Sigmoid colon (tissue), 6 donors: ENCODE measurements at regions not wholly inside any gene's neighbourhood (a gene's known extent, or its start where the extent isn't known, plus 50 kb on each side); places are given as distances from the start of the nearest gene placed in this dataset.

ENCODE experiments used
- DNase-seq: peaks from one replicate; pipeline ENCODE4 v3.0.0-alpha.2; 2019
- H3K27ac ChIP-seq, 4 donors: fragments of 200-600 bp; sonication (generic); one replicate each; pipeline ENCODE4 v1.5.1; 2016 to 2019; ENCODE audit warnings: mild to moderate bottlenecking in 1 of 4
- H3K27me3 ChIP-seq, 3 donors: fragments of 200-600 bp; sonication (generic); one replicate each; pipeline ENCODE4 v1.5.1; 2019; ENCODE audit warnings: mild to moderate bottlenecking in 1 of 3
- H3K36me3 ChIP-seq, 4 donors: fragments of 200-600 bp; sonication (generic); one replicate each; pipeline ENCODE4 v1.5.1; 2016 to 2019
- H3K4me1 ChIP-seq, 4 donors: fragments of 200-600 bp; sonication (generic); one replicate each; pipeline ENCODE4 v1.5.1; 2017 to 2019
- H3K4me3 ChIP-seq, 4 donors: fragments of 200-600 bp; sonication (generic); one replicate each; pipeline ENCODE4 v1.5.1; 2017 to 2019; ENCODE audit warnings: mild to moderate bottlenecking in 2 of 4, moderate library complexity in 1 of 4
- H3K9me3 ChIP-seq, 4 donors: fragments of 200-600 bp in 3 of 4; sonication (generic) in 3 of 4; one replicate each; pipeline versions ENCODE4 v1.5.1 to v1.6.1; 2013 to 2019
- CTCF ChIP-seq, 4 experiments: fragments of 450-650 bp in 3 of 4; fragments of 200-600 bp in 1 of 4; IDR thresholded peaks; one replicate each; pipeline ENCODE4 v1.5.1; 2016 to 2019; ENCODE audit warnings: antibody characterized with exemption in 4 of 4, mild to moderate bottlenecking in 3 of 4, moderate library complexity in 2 of 4
- EP300 ChIP-seq, 4 donors: sonication (generic); formaldehyde crosslinking; IDR thresholded peaks; one replicate each; pipeline ENCODE4 v1.6.1; 2017; ENCODE audit warnings: antibody characterized with exemption in 4 of 4
- POLR2A ChIP-seq, 2 donors: fragments of 450-650 bp; IDR thresholded peaks; one replicate each; pipeline ENCODE4 v1.6.1; 2016; ENCODE audit warnings: antibody characterized with exemption in 2 of 2, mild to moderate bottlenecking in 2 of 2, moderate library complexity in 2 of 2
- POLR2AphosphoS5 ChIP-seq, 4 donors: sonication (generic); formaldehyde crosslinking; IDR thresholded peaks; one replicate each; pipeline ENCODE4 v1.6.1; 2017; ENCODE audit warnings: antibody characterized with exemption in 4 of 4
- WGBS, 2 donors: extraction: QIAGEN DNeasy Blood & Tissue Kit; methylation state at CpG; one replicate each; pipeline ENCODE4 v1.1.7; 2013; 5-methylcytosine and 5-hydroxymethylcytosine counted together
- intact Hi-C: fragments of 100-400 bp; cut with DNase I; formaldehyde crosslinking; loops from one replicate; pipeline ENCODE4 v1.15.1; 2023
- donor health status: healthy with polysubstance abuse.
- donor health status: healthy.

DNA sequence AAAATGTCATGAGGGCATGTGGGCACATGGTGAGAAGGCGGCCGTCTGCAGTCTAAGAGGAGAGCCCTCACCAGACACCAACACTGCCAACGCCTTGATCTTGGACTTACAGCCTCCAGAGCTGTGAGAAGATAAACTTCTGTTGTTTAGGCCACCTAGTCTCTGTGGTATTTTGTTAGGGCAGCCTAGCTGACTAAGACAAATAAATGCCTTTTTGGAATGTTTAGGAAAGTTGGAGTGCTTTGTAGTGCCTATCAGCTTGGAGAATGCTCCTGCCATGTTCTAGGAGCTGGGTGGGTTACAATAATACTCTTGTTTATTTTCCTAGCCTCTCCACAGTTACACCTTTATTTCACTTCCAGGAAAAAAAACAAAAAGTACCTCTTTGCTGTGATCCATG, 92.0 kb downstream of the SPP2 start:
- intact Hi-C loops, result no loop called here
- DNase-seq, result no peak
- 94 to 96% methylated on average over 3 of the region's 3 CpGs for whole genome bisulfite sequencing, 2 donors

DNA sequence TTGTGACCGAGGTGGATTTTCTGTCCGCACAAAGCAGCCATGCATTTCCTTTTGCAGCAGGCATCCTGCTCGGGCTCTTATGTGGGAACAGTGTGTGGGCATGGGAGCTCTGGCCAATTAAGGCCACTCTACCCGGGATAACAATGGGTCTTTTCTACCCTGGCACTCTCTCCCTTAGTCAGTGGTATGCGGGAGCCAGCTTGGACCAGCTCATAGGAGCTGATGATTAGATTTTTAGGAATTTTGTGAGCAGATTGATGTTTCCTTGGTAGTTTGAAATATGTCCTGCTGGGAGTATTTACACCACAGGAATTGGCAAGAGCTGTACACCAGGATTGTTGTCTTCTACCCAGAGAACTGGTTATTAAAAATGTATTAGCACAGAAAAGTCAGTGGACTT, 89.3 kb downstream of the SPP2 start:
- Histone ChIP-seq H3K4me3 (no peak overlapping the region), H3K36me3 (no peaks in the 10 kb centered on the region), H3K27me3 (peaks cover 0 to 5% (median 0%) of the 10 kb centered on the region in 3 donors), H3K9me3 (no peaks in the 10 kb centered on the region), H3K4me1 (no peaks in the 10 kb centered on the region), H3K27ac (no peak overlapping the region)
- no peak for DNase-seq
- intact Hi-C loops, result loop anchor here (5.0 to 10.0 kb wide), 2 partner anchors 145 to 978 kb away; no protein-coding TSS in a partner anchor
- TF ChIP-seq POLR2A (IDR thresholded peaks at IDR 0.05), result no peak
- no peak for TF ChIP-seq POLR2AphosphoS5 (IDR thresholded peaks at IDR 0.05)
- WGBS, 2 donors, result 91 to 92% methylated on average over 5 of the region's 5 CpGs

More for the DNA sequence above, 92.0 kb downstream of the SPP2 start:
- Histone ChIP-seq H3K4me3 (no peak overlapping the region), H3K4me1 (no peaks in the 10 kb centered on the region), H3K9me3 (no peaks in the 10 kb centered on the region), H3K27me3 (no peaks in the 10 kb centered on the region), H3K36me3 (no peaks in the 10 kb centered on the region), H3K27ac (no peak overlapping the region)
- TF ChIP-seq CTCF (IDR thresholded peaks at IDR 0.05), result no peak
- TF ChIP-seq POLR2AphosphoS5 (IDR thresholded peaks at IDR 0.05), result no peak
- TF ChIP-seq POLR2A (IDR thresholded peaks at IDR 0.05), result no peak
- TF ChIP-seq EP300 (IDR thresholded peaks at IDR 0.05), result no peak

DNA sequence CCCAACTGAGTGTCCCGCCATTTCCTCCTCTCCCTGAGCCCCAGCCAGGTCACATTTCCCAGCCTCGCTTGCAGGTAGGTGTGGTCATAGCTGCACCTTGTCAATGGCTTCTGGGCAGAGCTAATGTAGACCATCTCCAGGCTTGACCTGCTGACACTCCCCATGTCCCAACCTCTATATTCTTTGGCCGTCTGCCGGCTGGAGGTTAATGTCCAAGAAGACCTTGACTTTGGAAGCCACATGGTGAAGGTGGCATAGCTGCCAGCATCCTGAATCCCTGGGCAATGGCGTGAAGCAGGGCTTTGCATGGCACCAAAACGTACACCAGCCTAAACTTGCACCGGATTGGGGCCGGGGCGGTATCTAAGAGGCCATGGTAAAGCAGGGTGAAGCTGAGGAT, 88.3 kb downstream of the SPP2 start:
- H3K27me3 ChIP-seq, result peaks cover 0 to 11% (median 0%) of the 10 kb centered on the region in 3 donors
- no peak for DNase-seq
- intact Hi-C loops, result loop anchor here (5.0 to 10.0 kb wide), 2 partner anchors 146 to 978 kb away; no protein-coding TSS in a partner anchor
- H3K9me3 ChIP-seq, result no peaks in the 10 kb centered on the region
- WGBS, 2 donors, result 92 to 94% methylated on average over 9 of the region's 9 CpGs
- TF ChIP-seq EP300 (IDR thresholded peaks at IDR 0.05) (no peak), CTCF (IDR thresholded peaks at IDR 0.05) (no peak), POLR2A (IDR thresholded peaks at IDR 0.05) (no peak), POLR2AphosphoS5 (IDR thresholded peaks at IDR 0.05) (no peak)
- no peaks in the 10 kb centered on the region for H3K4me1 ChIP-seq
- no peak overlapping the region for H3K4me3 ChIP-seq
- no peaks in the 10 kb centered on the region for H3K36me3 ChIP-seq
- no peak overlapping the region for H3K27ac ChIP-seq

GRCh38 chr2:234137400-234138014, 87.0 kb downstream of the SPP2 start:
- Histone ChIP-seq H3K9me3 (no peaks in the 10 kb centered on the region), H3K4me3 (no peak overlapping the region), H3K27me3 (peaks cover 0 to 11% (median 0%) of the 10 kb centered on the region in 3 donors), H3K4me1 (no peaks in the 10 kb centered on the region), H3K36me3 (no peaks in the 10 kb centered on the region), H3K27ac (no peak overlapping the region)
- 88% methylated on average over 6 of the region's 6 CpGs for WGBS, 2 donors
- no peak for TF ChIP-seq CTCF (IDR thresholded peaks at IDR 0.05)
- no peak for TF ChIP-seq POLR2A (IDR thresholded peaks at IDR 0.05)
- TF ChIP-seq POLR2AphosphoS5 (IDR thresholded peaks at IDR 0.05), result no peak
- TF ChIP-seq EP300 (IDR thresholded peaks at IDR 0.05), result no peak
- no peak for DNase-seq
- intact Hi-C loops, result loop anchor here (5.0 to 10.0 kb wide), 2 partner anchors 147 to 980 kb away; no protein-coding TSS in a partner anchor

DNA sequence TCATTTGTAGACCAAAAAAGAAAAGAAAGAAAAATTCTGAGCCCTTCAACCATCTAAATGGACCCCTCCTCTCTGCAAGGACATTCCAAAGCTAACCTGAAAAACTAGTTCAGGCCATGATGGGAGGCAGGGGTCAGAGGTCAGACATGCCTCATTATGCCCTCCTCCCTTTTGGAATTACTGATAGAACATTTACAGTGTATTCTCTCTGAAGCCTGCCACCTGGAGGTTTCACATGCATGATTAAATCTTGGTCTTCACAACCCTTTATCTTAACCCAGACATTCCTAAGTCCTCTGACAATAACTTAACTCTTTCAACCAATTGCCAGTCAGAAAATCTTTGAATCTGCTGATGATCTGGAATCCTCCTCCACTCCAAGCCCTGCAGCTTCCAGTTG, 86.0 kb downstream of the SPP2 start:
- H3K27ac ChIP-seq, result no peak overlapping the region
- no peaks in the 10 kb centered on the region for H3K36me3 ChIP-seq
- intact Hi-C loops, result loop anchor here (5.0 to 10.0 kb wide), 2 partner anchors 148 to 981 kb away; no protein-coding TSS in a partner anchor
- TF ChIP-seq CTCF (IDR thresholded peaks at IDR 0.05) (no peak), POLR2A (IDR thresholded peaks at IDR 0.05) (no peak), EP300 (IDR thresholded peaks at IDR 0.05) (no peak), POLR2AphosphoS5 (IDR thresholded peaks at IDR 0.05) (no peak)
- no peaks in the 10 kb centered on the region for H3K4me1 ChIP-seq
- H3K27me3 ChIP-seq, result peaks cover 0 to 11% (median 0%) of the 10 kb centered on the region in 3 donors
- no peak overlapping the region for H3K4me3 ChIP-seq
- no peaks in the 10 kb centered on the region for H3K9me3 ChIP-seq
- no peak for DNase-seq
